Colonic mucosa (tissue), 4 donors: ENCODE measurements at regions not wholly inside any gene's neighbourhood (a gene's known extent, or its start where the extent isn't known, plus 50 kb on each side); places are given as distances from the start of the nearest gene placed in this dataset.
"Not testable (repeated sequence)": the region's sequence is repeated elsewhere in the genome, so short reads cannot be mapped to it uniquely, and the experiment has no call there.

Experiments
- DNase-seq: peaks from one replicate; pipeline ENCODE4 v3.0.0-alpha.2; 2020
- H3K27ac ChIP-seq: fragments of 200-600 bp; one replicate; pipeline ENCODE4 v1.8.0; 2021
- H3K27me3 ChIP-seq: fragments of 200-600 bp; one replicate; pipeline ENCODE4 v1.8.0; 2021
- H3K36me3 ChIP-seq: fragments of 200-600 bp; one replicate; pipeline ENCODE4 v1.8.0; 2021
- H3K4me1 ChIP-seq: fragments of 200-600 bp; one replicate; pipeline ENCODE4 v1.8.0; 2021; ENCODE audit warnings: mild to moderate bottlenecking
- H3K4me3 ChIP-seq: fragments of 200-600 bp; one replicate; pipeline ENCODE4 v1.8.0; 2021
- H3K9ac ChIP-seq, 2 donors: one replicate each; pipeline ENCODE4 v1.7.0; 2013; ENCODE audit warnings: control low read depth in 2 of 2, low read depth in 2 of 2, low read length in 2 of 2
- H3K9me3 ChIP-seq: fragments of 200-600 bp; one replicate; pipeline ENCODE4 v1.8.0; 2021
- intact Hi-C: fragments of 100-400 bp; cut with DNase I; formaldehyde crosslinking; loops from one replicate; pipeline ENCODE4 v1.14.1; 2022
- TF ChIP-seq, protein P1 (sequence below): fragments of 200-600 bp; IDR thresholded peaks from one replicate; pipeline ENCODE4 v1.8.0; 2022; ENCODE audit warnings: antibody characterized with exemption, mild to moderate bottlenecking
- donor health status: healthy.
- donor health status: DM: no; HTN: no; CAD: no.
- donor health status: DM: no; HTN: no; CAD: no.

DNA sequence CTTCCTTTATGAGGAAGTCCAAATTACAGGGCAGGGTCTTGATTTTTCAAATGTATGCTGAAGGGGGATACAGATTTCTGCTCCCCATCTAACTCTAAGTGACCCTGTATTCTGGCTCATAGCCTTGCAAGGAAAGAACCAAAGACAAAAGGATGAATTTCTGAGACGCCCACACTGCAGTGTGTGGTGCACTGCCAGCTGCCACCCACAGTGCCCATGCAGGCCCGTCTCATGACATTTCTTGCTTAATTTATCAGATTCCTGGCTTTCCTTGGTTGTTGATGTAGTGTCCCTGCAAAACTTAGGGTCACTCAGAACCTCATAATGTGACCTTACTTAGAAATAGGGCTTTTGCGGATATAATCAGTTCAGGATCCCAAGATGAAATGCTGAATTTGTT, 68.0 kb downstream of the CBLN4 start:
- intact Hi-C loops: no loop called here
- H3K27me3 ChIP-seq: no peaks in the 10 kb centered on the region

DNA sequence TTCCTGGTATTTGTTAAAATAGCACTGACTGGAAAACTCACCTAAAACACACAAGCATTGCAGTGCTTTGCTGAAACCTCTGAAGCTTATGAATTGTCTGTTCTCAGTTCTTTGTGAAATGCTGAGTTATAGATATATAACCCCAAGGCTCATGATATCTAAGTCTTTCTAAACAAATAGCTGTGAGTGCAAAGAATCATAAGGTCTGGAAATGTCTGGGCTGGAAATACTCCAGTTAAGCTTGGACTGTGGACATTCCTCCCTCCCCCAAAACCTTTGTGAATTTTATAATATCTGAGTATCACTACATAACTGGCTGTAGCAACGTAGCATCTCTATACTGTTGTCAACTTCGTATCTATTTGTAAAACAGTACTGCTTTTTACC, 69.1 kb downstream of the CBLN4 start:
- no peak overlapping the region for H3K27ac ChIP-seq
- TF ChIP-seq, protein P1, sequence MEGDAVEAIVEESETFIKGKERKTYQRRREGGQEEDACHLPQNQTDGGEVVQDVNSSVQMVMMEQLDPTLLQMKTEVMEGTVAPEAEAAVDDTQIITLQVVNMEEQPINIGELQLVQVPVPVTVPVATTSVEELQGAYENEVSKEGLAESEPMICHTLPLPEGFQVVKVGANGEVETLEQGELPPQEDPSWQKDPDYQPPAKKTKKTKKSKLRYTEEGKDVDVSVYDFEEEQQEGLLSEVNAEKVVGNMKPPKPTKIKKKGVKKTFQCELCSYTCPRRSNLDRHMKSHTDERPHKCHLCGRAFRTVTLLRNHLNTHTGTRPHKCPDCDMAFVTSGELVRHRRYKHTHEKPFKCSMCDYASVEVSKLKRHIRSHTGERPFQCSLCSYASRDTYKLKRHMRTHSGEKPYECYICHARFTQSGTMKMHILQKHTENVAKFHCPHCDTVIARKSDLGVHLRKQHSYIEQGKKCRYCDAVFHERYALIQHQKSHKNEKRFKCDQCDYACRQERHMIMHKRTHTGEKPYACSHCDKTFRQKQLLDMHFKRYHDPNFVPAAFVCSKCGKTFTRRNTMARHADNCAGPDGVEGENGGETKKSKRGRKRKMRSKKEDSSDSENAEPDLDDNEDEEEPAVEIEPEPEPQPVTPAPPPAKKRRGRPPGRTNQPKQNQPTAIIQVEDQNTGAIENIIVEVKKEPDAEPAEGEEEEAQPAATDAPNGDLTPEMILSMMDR: no peak
- H3K9ac ChIP-seq: no peak overlapping the region
- intact Hi-C loops: no loop called here
- no peaks in the 10 kb centered on the region for H3K36me3 ChIP-seq
- DNase-seq: no peak
- H3K27me3 ChIP-seq: no peaks in the 10 kb centered on the region
- H3K4me3 ChIP-seq: no peak overlapping the region
- no peaks in the 10 kb centered on the region for H3K9me3 ChIP-seq
- H3K4me1 ChIP-seq: no peaks in the 10 kb centered on the region

More for the DNA sequence above, 68.0 kb downstream of the CBLN4 start:
- no peaks in the 10 kb centered on the region for H3K9me3 ChIP-seq
- no peak for DNase-seq
- H3K4me3 ChIP-seq: no peak overlapping the region
- no peak overlapping the region for H3K27ac ChIP-seq
- H3K36me3 ChIP-seq: no peaks in the 10 kb centered on the region
- TF ChIP-seq, protein P1: no peak
- H3K9ac ChIP-seq: no peak overlapping the region
- H3K4me1 ChIP-seq: no peaks in the 10 kb centered on the region

DNA sequence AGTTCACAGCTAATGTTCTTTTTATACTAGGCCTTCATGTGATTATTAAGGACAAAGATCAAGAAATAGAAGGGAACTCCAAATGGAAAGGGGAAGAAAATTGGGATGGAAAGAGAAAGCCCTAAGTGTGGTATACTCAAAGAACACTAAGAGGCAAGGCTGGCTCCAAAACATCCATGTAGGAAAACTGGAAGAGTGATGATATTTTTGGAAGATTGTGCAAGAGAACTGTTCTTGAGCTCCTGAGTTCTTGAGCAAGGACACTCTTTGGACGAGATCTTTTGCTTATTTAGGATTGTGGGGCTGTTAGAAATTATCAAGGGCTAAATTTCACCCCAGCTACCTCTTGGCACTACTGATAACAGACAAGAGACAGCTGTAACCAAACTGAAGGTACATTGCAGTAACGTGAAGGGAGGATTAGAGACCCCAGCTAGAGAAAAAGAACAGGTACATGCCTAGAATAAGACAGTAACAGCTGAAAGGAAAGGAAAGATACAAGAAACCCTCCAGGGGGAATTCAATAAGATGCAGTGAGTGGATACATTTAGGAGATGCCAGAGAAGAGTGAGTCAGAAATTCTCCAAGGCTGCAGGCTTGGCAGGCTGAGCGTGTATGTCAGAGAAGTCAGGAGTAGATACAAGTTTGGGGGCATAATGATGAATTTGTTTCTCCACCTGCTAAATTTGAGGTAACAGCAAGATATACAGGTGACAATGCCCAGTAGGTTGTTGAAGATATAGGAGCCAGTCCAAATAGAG, 69.7 kb downstream of the CBLN4 start:
- no peak overlapping the region for H3K4me3 ChIP-seq
- TF ChIP-seq, protein P1: no peak
- H3K9me3 ChIP-seq: no peaks in the 10 kb centered on the region
- H3K4me1 ChIP-seq: no peaks in the 10 kb centered on the region
- DNase-seq: no peak
- H3K27ac ChIP-seq: no peak overlapping the region
- intact Hi-C loops: no loop called here
- H3K9ac ChIP-seq: no peak overlapping the region
- H3K27me3 ChIP-seq: no peaks in the 10 kb centered on the region
- no peaks in the 10 kb centered on the region for H3K36me3 ChIP-seq

DNA sequence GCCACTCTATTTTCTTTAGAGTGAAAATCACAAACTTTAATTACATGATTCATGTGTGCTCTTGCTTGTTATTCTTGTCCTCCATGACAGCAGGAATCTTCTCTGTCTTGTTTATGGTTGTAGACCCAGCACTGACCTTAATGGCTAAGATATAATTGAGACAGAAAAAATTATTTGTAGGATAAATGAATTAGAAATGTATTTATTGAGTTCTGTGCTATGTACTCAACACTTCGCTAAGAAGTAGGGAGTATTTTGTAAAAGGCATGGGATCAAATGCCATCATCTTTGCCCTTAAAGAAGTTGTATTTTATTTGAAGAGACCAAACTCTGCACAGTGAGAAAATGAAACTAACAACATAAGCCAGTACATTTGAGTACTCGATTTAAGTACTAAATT, 71.2 kb downstream of the CBLN4 start:
- no peaks in the 10 kb centered on the region for H3K9me3 ChIP-seq
- no peaks in the 10 kb centered on the region for H3K27me3 ChIP-seq
- no peak for DNase-seq
- TF ChIP-seq, protein P1: no peak
- no peak overlapping the region for H3K9ac ChIP-seq
- H3K4me3 ChIP-seq: no peak overlapping the region
- H3K4me1 ChIP-seq: no peaks in the 10 kb centered on the region
- intact Hi-C loops: no loop called here
- H3K36me3 ChIP-seq: no peaks in the 10 kb centered on the region
- H3K27ac ChIP-seq: no peak overlapping the region

DNA sequence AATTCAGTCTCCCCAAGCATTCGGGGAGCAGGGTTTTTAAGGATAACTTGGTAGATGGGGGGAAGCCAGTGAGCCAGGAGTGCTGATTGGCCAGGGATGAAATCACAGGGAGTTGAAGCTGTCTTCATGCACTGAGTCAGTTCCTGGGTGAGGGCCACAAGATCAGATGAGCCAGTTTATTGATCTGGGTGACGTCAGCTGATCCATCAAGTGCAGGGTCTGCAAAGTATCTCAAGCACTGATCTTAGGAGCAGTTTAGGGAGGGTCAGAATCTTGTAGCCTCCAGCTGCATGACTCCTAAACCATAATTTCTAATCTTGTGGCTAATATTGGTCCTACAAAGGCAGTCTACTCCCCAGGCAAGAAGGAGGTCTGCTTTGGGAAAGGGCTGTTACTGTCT, 74.4 kb downstream of the CBLN4 start:
- not testable (repeated sequence) for H3K27me3 ChIP-seq, DNase-seq

DNA sequence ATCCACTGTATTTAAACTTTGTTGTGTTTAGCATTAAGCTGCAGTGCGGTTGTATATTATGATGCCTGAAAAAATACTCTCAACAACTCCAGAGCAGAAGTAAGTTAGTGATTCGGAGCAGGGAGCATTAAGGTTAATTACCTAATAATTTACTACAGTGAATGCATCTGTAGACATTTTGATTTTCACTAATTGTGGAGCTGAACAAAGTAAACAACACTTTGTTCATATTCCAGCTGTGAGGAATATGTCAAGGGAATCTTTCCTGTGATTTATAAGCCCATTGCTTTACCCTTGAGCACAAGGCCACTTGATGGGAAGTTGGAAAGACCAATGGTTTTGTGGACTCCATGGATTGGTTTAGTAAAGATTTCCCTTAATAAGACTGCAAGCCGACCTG, 77.1 kb downstream of the CBLN4 start:
- no peaks in the 10 kb centered on the region for H3K9me3 ChIP-seq
- no peak for DNase-seq
- H3K4me1 ChIP-seq: no peaks in the 10 kb centered on the region
- H3K36me3 ChIP-seq: no peaks in the 10 kb centered on the region
- no peak overlapping the region for H3K4me3 ChIP-seq
- H3K9ac ChIP-seq: no peak overlapping the region
- intact Hi-C loops: no loop called here
- H3K27me3 ChIP-seq: no peaks in the 10 kb centered on the region
- H3K27ac ChIP-seq: no peak overlapping the region
- TF ChIP-seq, protein P1: no peak

More for the DNA sequence above, 74.4 kb downstream of the CBLN4 start:
- H3K9me3 ChIP-seq, intact Hi-C loops, H3K4me1 ChIP-seq, H3K4me3 ChIP-seq, H3K27ac ChIP-seq, H3K9ac ChIP-seq, H3K36me3 ChIP-seq: not testable (repeated sequence)
